ENCODE measurements at regions not wholly inside any gene's neighbourhood (a gene's known extent, or its start where the extent isn't known, plus 50 kb on each side); places are given as distances from the start of the nearest gene placed in this dataset.

GRCh38 chrX:94560930-94561329 lies 886.9 kb downstream of the FAM133A start:
- peak; percentile 65 for ATAC-seq
- Histone ChIP-seq H3K9me3 (peaks cover 2 to 5% of the 10 kb centered on the region in 2 donors), H3K36me3 (no peaks in the 10 kb centered on the region), H3K4me3 (no peak overlapping the region), H3K27ac (no peak overlapping the region), H3K4me1 (no peaks in the 10 kb centered on the region), H3K27me3 (no peaks in the 10 kb centered on the region)
- DNase-seq = peak in 1 of 4 donors; percentile 14
- intact Hi-C loops (cut with DNase I) = no loop called here
- TF ChIP-seq CTCF (IDR thresholded peaks at IDR 0.05) = no peak

GRCh38 chrX:94576367-94577004 lies 902.5 kb downstream of the FAM133A start:
- no peak overlapping the region for H3K27ac ChIP-seq
- no peak for ATAC-seq
- H3K36me3 ChIP-seq = no peaks in the 10 kb centered on the region
- H3K9me3 ChIP-seq = no peaks in the 10 kb centered on the region
- intact Hi-C loops (cut with DNase I) = loop anchor here in 1 of 2 donors (10.0 kb wide), 1 partner anchor 158 kb away; no protein-coding TSS in a partner anchor
- no peaks in the 10 kb centered on the region for H3K4me1 ChIP-seq
- H3K27me3 ChIP-seq = no peaks in the 10 kb centered on the region
- TF ChIP-seq CTCF (IDR thresholded peaks at IDR 0.05) = no peak
- no peak for DNase-seq
- no peak overlapping the region for H3K4me3 ChIP-seq

- no peaks in the 10 kb centered on the region for H3K4me1 ChIP-seq
- peak overlapping the region in 1 of 2 donors; percentile 13 for H3K4me3 ChIP-seq
- H3K27me3 ChIP-seq = no peaks in the 10 kb centered on the region
- ATAC-seq (peak; percentile 82), DNase-seq (no peak)
- H3K27ac ChIP-seq = no peak overlapping the region
- no peak for TF ChIP-seq CTCF (IDR thresholded peaks at IDR 0.05)
- no peaks in the 10 kb centered on the region for H3K36me3 ChIP-seq
- no peaks in the 10 kb centered on the region for H3K9me3 ChIP-seq
- intact Hi-C loops (cut with DNase I) = no loop called here
These were observed 926.1 kb downstream of the FAM133A start for GRCh38 chrX:94600077-94600476.

GRCh38 chrX:94612140-94612539 lies 938.1 kb downstream of the FAM133A start:
- intact Hi-C loops (cut with DNase I) = no loop called here
- H3K27ac ChIP-seq = no peak overlapping the region
- H3K4me3 ChIP-seq = no peak overlapping the region
- H3K4me1 ChIP-seq = no peaks in the 10 kb centered on the region
- no peaks in the 10 kb centered on the region for H3K36me3 ChIP-seq
- no peaks in the 10 kb centered on the region for H3K9me3 ChIP-seq
- TF ChIP-seq CTCF (IDR thresholded peaks at IDR 0.05) = no peak
- no peaks in the 10 kb centered on the region for H3K27me3 ChIP-seq
- ATAC-seq (no peak), DNase-seq (no peak)

GRCh38 chrX:94633237-94633636 lies 959.2 kb downstream of the FAM133A start:
- intact Hi-C loops (cut with DNase I) = no loop called here
- H3K27me3 ChIP-seq = no peaks in the 10 kb centered on the region
- peaks cover 0 to 5% of the 10 kb centered on the region in 2 donors for H3K9me3 ChIP-seq
- DNase-seq (no peak), ATAC-seq (no peak)
- H3K4me1 ChIP-seq = no peaks in the 10 kb centered on the region
- H3K36me3 ChIP-seq = no peaks in the 10 kb centered on the region
- H3K4me3 ChIP-seq = no peak overlapping the region
- no peak for TF ChIP-seq CTCF (IDR thresholded peaks at IDR 0.05)
- H3K27ac ChIP-seq = no peak overlapping the region

Measured in left lung (tissue), 4 donors.